ENCODE measurements at regions not wholly inside any gene's neighbourhood (a gene's known extent, or its start where the extent isn't known, plus 50 kb on each side); places are given as distances from the start of the nearest gene placed in this dataset.

- no peak overlapping the region for H3K27ac ChIP-seq
- ChIA-PET POLR2A (ENCODE audit: low non-redundant PET) (interaction anchor here (0.8 kb wide), 1 partner anchor 60 kb away, joined by 3 read pairs; no protein-coding TSS in a partner anchor), CTCF (no interaction called here)
- no peak for DNase-seq (ENCODE audit: low spot score)
- no peak for TF ChIP-seq CTCF (conservative IDR thresholded peaks at IDR 0.05; ENCODE audit: low read depth)
Measured at GRCh38 chr7:46939558-46939957, 642.4 kb downstream of the TNS3 start.

GRCh38 chr7:46939089-46939488 lies 642.8 kb downstream of the TNS3 start:
- DNase-seq (ENCODE audit: low spot score) = no peak
- ChIA-PET POLR2A (ENCODE audit: low non-redundant PET) (no interaction called here), CTCF (no interaction called here)
- TF ChIP-seq CTCF (conservative IDR thresholded peaks at IDR 0.05; ENCODE audit: low read depth) = no peak
- H3K27ac ChIP-seq = no peak overlapping the region

GRCh38 chr7:46937826-46938225 lies 644.1 kb downstream of the TNS3 start:
- no peak for DNase-seq (ENCODE audit: low spot score)
- ChIA-PET CTCF (no interaction called here), POLR2A (ENCODE audit: low non-redundant PET) (no interaction called here)
- TF ChIP-seq CTCF (conservative IDR thresholded peaks at IDR 0.05; ENCODE audit: low read depth) = no peak
- H3K27ac ChIP-seq = no peak overlapping the region

- CTCF ChIA-PET = interaction anchor here (0.7 to 1.2 kb wide), 2 partner anchors 16 to 89 kb away, joined by 3 to 5 read pairs; no protein-coding TSS in a partner anchor
- DNase-seq (ENCODE audit: low spot score) = no peak
- H3K27ac ChIP-seq = no peak overlapping the region
- POLR2A ChIA-PET (ENCODE audit: low non-redundant PET) = no interaction called here
- no peak for TF ChIP-seq CTCF (conservative IDR thresholded peaks at IDR 0.05; ENCODE audit: low read depth)
Measured at GRCh38 chr7:46934198-46934825, 647.6 kb downstream of the TNS3 start.

- no peak for DNase-seq (ENCODE audit: low spot score)
- CTCF ChIA-PET = interaction anchor here (0.7 to 1.2 kb wide), 3 partner anchors 15 to 90 kb away, joined by 3 to 5 read pairs (median 4); no protein-coding TSS in a partner anchor
- TF ChIP-seq CTCF (conservative IDR thresholded peaks at IDR 0.05; ENCODE audit: low read depth) = no peak
- POLR2A ChIA-PET (ENCODE audit: low non-redundant PET) = no interaction called here
- no peak overlapping the region for H3K27ac ChIP-seq
Measured at GRCh38 chr7:46933596-46933995, 648.3 kb downstream of the TNS3 start.

- DNase-seq (ENCODE audit: low spot score) = peak; percentile 68
- ChIA-PET CTCF (interaction anchor here (0.6 to 1.2 kb wide), 4 partner anchors 13 to 214 kb away, joined by 3 to 4 read pairs (median 3); no protein-coding TSS in a partner anchor), POLR2A (ENCODE audit: low non-redundant PET) (interaction anchor here (0.5 to 0.6 kb wide), 2 partner anchors 90 to 673 kb away, joined by 4 to 7 read pairs; no protein-coding TSS in a partner anchor)
- no peak; the same call in 1 of the 2 replicates for TF ChIP-seq CTCF (conservative IDR thresholded peaks at IDR 0.05; ENCODE audit: low read depth)
- no peak overlapping the region for H3K27ac ChIP-seq
Measured at GRCh38 chr7:46932676-46933424, 649.1 kb downstream of the TNS3 start.

Measured in RWPE1 (cell line).